Fibroblast of gingiva (primary cell): ENCODE measurements at regions not wholly inside any gene's neighbourhood (a gene's known extent, or its start where the extent isn't known, plus 50 kb on each side); places are given as distances from the start of the nearest gene placed in this dataset.
"Not testable (repeated sequence)": the region's sequence is repeated elsewhere in the genome, so short reads cannot be mapped to it uniquely, and the experiment has no call there.

Experiments
- DNase-seq: peaks from one replicate; pipeline ENCODE4 v3.0.0-alpha.2; 2011; ENCODE audit warnings: low read depth

GRCh38 chr11:92611157-92611556 lies 358.3 kb upstream of the MTNR1B start:
- no peak for DNase-seq

DNA sequence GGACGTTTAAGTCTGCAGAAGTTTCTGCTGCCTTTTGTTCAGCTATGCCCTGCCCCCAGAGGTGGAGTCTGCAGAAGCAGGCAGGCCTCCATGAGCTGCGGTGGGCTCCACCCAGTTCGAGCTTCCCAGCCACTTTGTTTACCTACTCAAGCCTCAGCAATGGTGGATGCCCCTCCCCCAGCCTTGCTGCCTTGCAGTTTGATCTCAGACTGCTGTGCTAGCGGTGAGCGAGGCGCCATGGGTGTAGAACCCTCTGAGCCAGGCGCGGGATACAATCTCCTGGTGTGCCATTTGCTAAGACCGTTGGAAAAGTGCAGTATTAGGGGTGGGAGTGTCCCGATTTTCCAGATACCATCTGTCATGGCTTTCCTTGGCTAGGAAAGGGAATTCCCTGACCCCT lies 351.4 kb upstream of the MTNR1B start:
- not testable (repeated sequence) for DNase-seq

DNA sequence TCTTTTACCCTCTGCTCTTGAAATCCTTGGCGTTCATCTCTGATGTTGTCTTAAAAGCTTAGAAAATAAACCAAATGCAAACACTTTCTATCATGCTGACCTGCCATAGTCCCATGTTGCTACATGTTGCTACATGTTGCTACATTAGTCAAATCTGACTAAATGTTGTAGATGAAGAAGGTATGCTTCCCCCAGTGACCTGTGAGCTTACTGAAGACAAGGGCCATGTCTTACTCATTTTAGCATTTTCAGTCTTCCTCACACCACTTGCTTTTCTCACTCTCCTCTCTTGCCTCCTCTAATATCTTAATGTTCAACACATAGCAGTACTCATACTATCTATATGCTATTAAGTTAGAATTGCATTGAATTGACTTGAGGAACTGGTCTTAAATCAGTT lies 346.4 kb upstream of the MTNR1B start:
- no peak for DNase-seq

DNA sequence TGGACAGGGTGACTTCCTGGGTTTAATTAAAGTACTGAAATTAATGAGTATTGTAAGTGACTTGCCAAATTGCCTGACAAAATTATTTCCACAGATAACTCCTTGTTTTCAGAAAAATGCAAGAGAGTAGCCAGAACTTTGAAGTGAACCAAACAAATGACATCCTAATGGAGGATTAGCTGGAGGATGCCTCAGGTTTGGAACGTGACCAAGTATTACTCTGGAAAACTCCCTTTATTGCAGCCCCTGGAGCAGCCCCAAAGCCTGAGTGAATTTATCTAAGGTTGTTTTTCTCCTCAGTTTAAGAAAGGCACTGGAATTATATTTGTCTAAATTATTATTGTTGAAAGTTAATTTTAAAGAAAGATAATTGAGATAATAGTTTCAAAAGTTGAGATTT lies 343.6 kb upstream of the MTNR1B start:
- DNase-seq = no peak

- DNase-seq = no peak
These were observed 342.8 kb upstream of the MTNR1B start for GRCh38 chr11:92626624-92627023.

DNA sequence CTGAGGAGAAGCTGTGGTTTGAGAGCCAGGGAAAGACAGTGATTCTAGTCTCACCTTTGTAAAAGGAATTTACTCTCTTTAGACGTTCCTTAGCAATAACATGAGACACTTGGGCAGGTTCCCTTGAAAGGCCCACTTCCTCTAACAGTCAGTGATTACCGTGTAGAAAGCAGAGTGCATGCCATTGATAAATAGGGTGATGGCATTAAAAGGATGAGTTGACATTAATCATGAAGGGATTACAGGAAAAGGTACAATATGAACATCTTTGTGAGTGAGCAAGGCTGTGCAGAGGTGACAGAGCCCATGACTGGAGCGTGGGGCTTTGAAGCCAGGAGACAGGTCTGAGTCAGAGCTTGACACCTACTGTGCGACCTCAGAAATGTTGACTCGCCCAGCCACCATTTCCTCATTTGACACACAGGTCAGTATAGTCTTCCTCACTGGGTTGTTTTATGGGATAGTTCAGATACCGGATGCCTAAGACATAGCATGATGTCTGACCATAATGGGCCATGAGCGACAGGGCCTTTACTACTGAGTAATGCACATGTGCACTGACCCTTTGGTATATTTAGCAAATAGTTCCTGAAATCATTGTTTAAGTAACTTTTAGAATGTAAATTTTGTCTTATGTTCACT lies 341.7 kb upstream of the MTNR1B start:
- DNase-seq = no peak

GRCh38 chr11:92628401-92629292 lies 340.8 kb upstream of the MTNR1B start:
- DNase-seq = no peak

- no peak for DNase-seq
These were observed 337.0 kb upstream of the MTNR1B start for GRCh38 chr11:92632495-92632894.

GRCh38 chr11:92633820-92634219 lies 335.6 kb upstream of the MTNR1B start:
- DNase-seq = no peak

DNA sequence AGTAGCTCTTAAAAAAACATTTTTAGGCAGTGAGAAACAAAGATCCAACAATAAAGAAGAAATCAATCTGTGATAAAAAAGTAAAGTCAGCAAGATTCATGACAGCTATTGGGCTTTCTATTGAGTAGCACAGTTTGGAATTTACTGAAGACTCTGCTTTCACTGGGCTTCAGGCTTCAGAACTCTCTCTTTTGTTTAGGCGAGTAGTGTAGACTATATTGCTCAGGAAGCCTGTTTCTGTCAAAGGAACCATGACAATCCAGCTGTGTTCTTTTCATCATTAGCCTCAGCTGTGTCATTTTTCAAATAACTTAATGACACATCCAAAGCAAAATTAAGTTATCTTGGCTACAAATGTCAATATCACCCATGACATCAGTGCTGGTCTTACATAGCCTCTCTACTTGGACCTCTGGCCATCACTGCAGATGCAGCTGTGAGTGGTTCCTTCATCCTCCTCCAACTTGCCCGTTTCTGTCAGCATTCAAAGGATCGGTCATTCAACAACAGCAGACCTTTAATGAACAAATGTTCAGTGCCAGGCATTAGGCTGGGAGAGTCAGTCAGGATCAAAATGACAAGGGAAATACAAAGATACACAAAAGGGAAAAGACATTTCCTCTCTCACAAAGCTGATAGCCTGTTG lies 332.8 kb upstream of the MTNR1B start:
- DNase-seq = no peak

- no peak for DNase-seq
These were observed 330.8 kb upstream of the MTNR1B start for GRCh38 chr11:92638678-92639077.

- no peak for DNase-seq
These were observed 327.1 kb upstream of the MTNR1B start for GRCh38 chr11:92642177-92642931.

GRCh38 chr11:92643827-92644226 lies 325.6 kb upstream of the MTNR1B start:
- DNase-seq = no peak

GRCh38 chr11:92644595-92645445 lies 324.6 kb upstream of the MTNR1B start:
- no peak for DNase-seq

DNA sequence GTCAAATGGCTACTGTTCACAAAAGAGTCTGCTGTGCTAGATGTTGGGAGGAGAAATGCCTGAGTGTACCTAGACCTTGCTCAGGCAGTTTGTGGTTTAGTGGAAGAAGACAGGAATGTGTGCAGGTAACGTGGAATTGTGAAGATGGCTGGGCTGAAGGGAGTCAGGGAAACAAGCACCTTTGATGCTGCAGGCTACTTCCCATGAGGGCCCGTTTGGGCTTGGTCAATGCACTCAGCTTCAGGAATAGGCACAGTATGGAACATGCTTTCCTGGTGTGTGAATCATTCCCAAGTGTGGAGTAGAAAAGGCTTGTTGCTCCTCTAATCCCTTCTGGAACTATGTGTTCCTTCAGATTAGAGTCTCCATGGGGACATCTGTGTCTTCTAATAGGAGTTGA lies 318.3 kb upstream of the MTNR1B start:
- DNase-seq = no peak

- no peak for DNase-seq
These were observed 316.0 kb upstream of the MTNR1B start for GRCh38 chr11:92653454-92653853.

GRCh38 chr11:92656783-92657182 lies 312.7 kb upstream of the MTNR1B start:
- DNase-seq = no peak

DNA sequence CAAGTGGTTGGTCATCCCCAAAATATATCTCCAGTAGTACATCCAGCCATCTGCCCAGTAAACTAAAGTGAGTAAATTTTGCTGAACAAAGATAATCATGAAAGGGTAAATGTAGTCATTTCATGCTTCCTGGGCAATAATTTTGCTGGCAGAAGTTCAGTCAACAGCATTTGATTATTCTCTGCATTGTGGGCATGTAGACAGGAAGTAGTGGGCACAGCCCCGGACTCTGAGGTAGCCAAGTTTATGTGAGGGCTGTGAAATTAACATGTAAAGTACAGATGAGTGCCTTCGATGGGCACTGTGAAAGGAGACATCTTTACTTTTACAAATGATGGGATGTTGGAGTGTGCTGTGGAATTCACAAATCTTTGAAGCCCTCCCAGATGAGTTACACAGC lies 312.2 kb upstream of the MTNR1B start:
- no peak for DNase-seq

DNA sequence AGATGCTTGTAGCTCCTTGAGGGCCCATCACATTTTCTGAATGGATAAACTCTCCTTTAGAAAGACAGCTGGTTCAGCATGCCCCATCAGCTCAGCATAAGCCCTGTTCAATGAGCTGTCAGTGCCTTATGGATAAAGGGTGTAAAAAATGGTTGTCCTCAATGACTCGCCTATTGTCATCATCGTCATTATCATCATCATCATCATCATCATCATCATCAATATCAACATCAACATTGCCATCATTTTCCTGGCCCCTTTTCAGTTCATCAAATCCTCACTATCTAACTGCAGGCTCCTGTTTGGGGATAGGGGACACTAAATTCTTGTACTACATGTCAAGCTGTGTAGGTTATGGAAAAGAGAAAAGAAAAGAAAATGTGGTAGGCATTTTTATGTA lies 310.7 kb upstream of the MTNR1B start:
- no peak for DNase-seq

DNA sequence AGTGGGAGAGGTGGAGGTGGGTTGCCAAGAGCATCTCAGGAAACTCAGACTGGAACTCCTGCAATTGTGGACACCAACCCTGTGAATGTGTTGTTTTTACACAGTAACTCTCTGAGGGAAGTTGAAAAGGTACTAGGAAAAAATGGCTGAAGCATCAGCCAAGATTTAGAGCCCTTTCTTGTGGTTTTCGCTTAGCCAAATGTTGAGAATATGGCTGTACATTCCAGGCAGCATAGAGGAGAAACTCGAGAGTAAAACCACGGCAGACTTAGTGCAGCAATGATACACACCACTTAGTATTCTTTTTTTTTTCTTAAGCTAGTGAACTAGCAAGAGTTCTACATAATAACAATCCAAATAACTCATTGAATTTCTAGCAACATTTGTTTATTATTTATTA lies 309.7 kb upstream of the MTNR1B start:
- no peak for DNase-seq

DNA sequence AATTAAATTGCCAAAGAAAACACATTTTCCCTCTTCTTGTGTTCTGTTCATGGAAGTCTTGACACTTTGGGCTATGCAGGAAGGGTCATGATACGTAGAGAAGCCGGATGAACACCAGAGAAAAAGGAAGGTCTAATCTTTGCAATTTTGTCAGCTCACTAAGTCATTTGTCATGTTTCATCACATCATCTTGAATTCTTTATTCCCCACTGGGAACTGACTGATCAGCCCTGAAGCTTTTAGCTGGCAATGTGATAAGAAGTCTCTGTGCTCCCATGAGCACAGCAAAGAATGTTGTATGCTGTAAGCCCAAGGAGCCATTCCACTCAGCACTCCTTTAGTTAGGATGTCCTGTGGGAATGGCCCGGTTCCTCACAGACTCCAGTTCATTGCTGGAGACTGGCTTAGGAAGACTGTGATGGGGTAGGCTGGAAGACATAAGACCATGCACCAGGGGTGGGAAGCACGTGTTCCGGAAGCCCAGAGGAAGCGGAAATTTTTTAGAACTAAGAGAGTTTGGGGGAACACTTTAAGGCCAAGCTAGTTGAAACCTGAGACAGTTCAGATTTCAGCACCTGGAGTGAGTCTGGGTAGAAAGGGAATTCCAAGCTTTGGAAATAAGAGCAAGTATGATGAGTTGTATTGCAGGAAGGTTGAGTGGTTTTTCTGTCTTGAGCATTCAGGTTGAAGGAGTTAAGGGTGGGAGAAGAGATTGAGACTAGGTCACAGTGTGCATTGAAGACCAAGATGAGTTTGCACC lies 306.7 kb upstream of the MTNR1B start:
- DNase-seq = no peak
